ENCODE measurements at regions not wholly inside any gene's neighbourhood (a gene's known extent, or its start where the extent isn't known, plus 50 kb on each side); places are given as distances from the start of the nearest gene placed in this dataset.

- no peak for TF ChIP-seq CTCF (IDR thresholded peaks at IDR 0.05; ENCODE audit: insufficient read depth, low read length)
- no peak for TF ChIP-seq POLR2AphosphoS5 (IDR thresholded peaks at IDR 0.05; ENCODE audit: low read depth)
- TF ChIP-seq SPI1 (IDR thresholded peaks at IDR 0.05; ENCODE audit: borderline replicate concordance, low read depth): no peak
- TF ChIP-seq REST (IDR thresholded peaks at IDR 0.05; ENCODE audit: insufficient replicate concordance, low read depth): no peak
These were observed 423.8 kb upstream of the JARID2 start for GRCh38 chr6:14822012-14822553.

Measured in HL-60 (cell line).